ENCODE measurements at regions not wholly inside any gene's neighbourhood (a gene's known extent, or its start where the extent isn't known, plus 50 kb on each side); places are given as distances from the start of the nearest gene placed in this dataset.

GRCh38 chr11:32023370-32024305 is 67.2 kb upstream of the RCN1 start:
- no peak overlapping the region for H3K4me2 ChIP-seq (ENCODE audit: low read depth, low read length, poor library complexity, severe bottlenecking)
- no peaks in the 10 kb centered on the region for H3F3A ChIP-seq (ENCODE audit: insufficient read depth)
- H3K9ac ChIP-seq (ENCODE audit: low read length) = no peak overlapping the region
- no peaks in the 10 kb centered on the region for H3K36me3 ChIP-seq (ENCODE audit: low read length)
- no peak overlapping the region for H2AFZ ChIP-seq (ENCODE audit: low read depth, low read length, severe bottlenecking)
- H3K27ac ChIP-seq (ENCODE audit: low read depth, low read length) = no peak overlapping the region
- no peaks in the 10 kb centered on the region for H3K9me3 ChIP-seq (ENCODE audit: insufficient read depth, low read length)
- no peaks in the 10 kb centered on the region for H4K20me1 ChIP-seq (ENCODE audit: low read depth, low read length)
- H3K4me3 ChIP-seq (ENCODE audit: insufficient read depth, low read length, poor library complexity, severe bottlenecking) = no peak overlapping the region
- H3K27me3 ChIP-seq (ENCODE audit: low read length) = no peaks in the 10 kb centered on the region
- TF ChIP-seq EZH2phosphoT487 (conservative IDR thresholded peaks at IDR 0.05; ENCODE audit: low read length) (no peak), CTCF (IDR thresholded peaks at IDR 0.05; ENCODE audit: insufficient read depth, low read length, poor library complexity, severe bottlenecking) (no peak)
- no peaks in the 10 kb centered on the region for H3K79me2 ChIP-seq (ENCODE audit: insufficient read depth, low read length)
- no peaks in the 10 kb centered on the region for H3K9me2 ChIP-seq (replicated peaks; ENCODE audit: insufficient read depth, low read length)

GRCh38 chr11:32018672-32019071 is 72.2 kb upstream of the RCN1 start:
- H3K9ac ChIP-seq (ENCODE audit: low read length) = no peak overlapping the region
- H3K36me3 ChIP-seq (ENCODE audit: low read length) = no peaks in the 10 kb centered on the region
- no peaks in the 10 kb centered on the region for H4K20me1 ChIP-seq (ENCODE audit: low read depth, low read length)
- no peaks in the 10 kb centered on the region for H3K79me2 ChIP-seq (ENCODE audit: insufficient read depth, low read length)
- H2AFZ ChIP-seq (ENCODE audit: low read depth, low read length, severe bottlenecking) = no peak overlapping the region
- H3K9me3 ChIP-seq (ENCODE audit: insufficient read depth, low read length) = no peaks in the 10 kb centered on the region
- H3K4me3 ChIP-seq (ENCODE audit: insufficient read depth, low read length, poor library complexity, severe bottlenecking) = no peak overlapping the region
- H3K4me2 ChIP-seq (ENCODE audit: low read depth, low read length, poor library complexity, severe bottlenecking) = no peak overlapping the region
- H3K27me3 ChIP-seq (ENCODE audit: low read length) = no peaks in the 10 kb centered on the region
- no peaks in the 10 kb centered on the region for H3K9me2 ChIP-seq (replicated peaks; ENCODE audit: insufficient read depth, low read length)
- TF ChIP-seq CTCF (IDR thresholded peaks at IDR 0.05; ENCODE audit: insufficient read depth, low read length, poor library complexity, severe bottlenecking) (no peak), EZH2phosphoT487 (conservative IDR thresholded peaks at IDR 0.05; ENCODE audit: low read length) (no peak)
- H3K27ac ChIP-seq (ENCODE audit: low read depth, low read length) = no peak overlapping the region
- no peaks in the 10 kb centered on the region for H3F3A ChIP-seq (ENCODE audit: insufficient read depth)

- H3K9ac ChIP-seq (ENCODE audit: low read length) = no peak overlapping the region
- no peaks in the 10 kb centered on the region for H3F3A ChIP-seq (ENCODE audit: insufficient read depth)
- H3K36me3 ChIP-seq (ENCODE audit: low read length) = no peaks in the 10 kb centered on the region
- H3K79me2 ChIP-seq (ENCODE audit: insufficient read depth, low read length) = no peaks in the 10 kb centered on the region
- no peaks in the 10 kb centered on the region for H3K9me3 ChIP-seq (ENCODE audit: insufficient read depth, low read length)
- no peaks in the 10 kb centered on the region for H3K9me2 ChIP-seq (replicated peaks; ENCODE audit: insufficient read depth, low read length)
- H3K4me3 ChIP-seq (ENCODE audit: insufficient read depth, low read length, poor library complexity, severe bottlenecking) = no peak overlapping the region
- H3K27me3 ChIP-seq (ENCODE audit: low read length) = no peaks in the 10 kb centered on the region
- no peaks in the 10 kb centered on the region for H4K20me1 ChIP-seq (ENCODE audit: low read depth, low read length)
- no peak overlapping the region for H3K4me2 ChIP-seq (ENCODE audit: low read depth, low read length, poor library complexity, severe bottlenecking)
- H2AFZ ChIP-seq (ENCODE audit: low read depth, low read length, severe bottlenecking) = no peak overlapping the region
- no peak overlapping the region for H3K27ac ChIP-seq (ENCODE audit: low read depth, low read length)
- TF ChIP-seq CTCF (IDR thresholded peaks at IDR 0.05; ENCODE audit: insufficient read depth, low read length, poor library complexity, severe bottlenecking) (no peak), EZH2phosphoT487 (conservative IDR thresholded peaks at IDR 0.05; ENCODE audit: low read length) (no peak)
Measured at GRCh38 chr11:32016111-32016510, 74.8 kb upstream of the RCN1 start.
